Parathyroid adenoma (tissue), 2 donors: ENCODE measurements at regions not wholly inside any gene's neighbourhood (a gene's known extent, or its start where the extent isn't known, plus 50 kb on each side); places are given as distances from the start of the nearest gene placed in this dataset.

Source experiments
- H2AFZ ChIP-seq: fragments of 300-600 bp; sonication (generic); one replicate; pipeline ENCODE4 v1.7.0; 2017; ENCODE audit warnings: antibody characterized with exemption, mild to moderate bottlenecking
- H3K27ac ChIP-seq: fragments of 300-600 bp; sonication (generic); one replicate; pipeline ENCODE4 v1.7.0; 2017
- H3K27me3 ChIP-seq: fragments of 300-600 bp; sonication (generic); one replicate; pipeline ENCODE4 v1.7.0; 2017; ENCODE audit warnings: low read length; ENCODE audit not compliant: control insufficient read depth, insufficient read depth
- H3K36me3 ChIP-seq: fragments of 300-600 bp; sonication (generic); one replicate; pipeline ENCODE4 v1.7.0; 2017; ENCODE audit warnings: low read length; ENCODE audit not compliant: control insufficient read depth, insufficient read depth
- H3K4me1 ChIP-seq: fragments of 300-600 bp; sonication (generic); one replicate; pipeline ENCODE4 v1.7.0; 2017; ENCODE audit warnings: control low read depth
- H3K4me2 ChIP-seq: fragments of 300-600 bp; sonication (generic); one replicate; pipeline ENCODE4 v1.7.0; 2017; ENCODE audit warnings: low read length
- H3K4me3 ChIP-seq: fragments of 300-600 bp; sonication (generic); one replicate; pipeline ENCODE4 v1.7.0; 2017; ENCODE audit warnings: low read depth, low read length
- H3K79me2 ChIP-seq: fragments of 300-600 bp; sonication (generic); one replicate; pipeline ENCODE4 v1.7.0; 2017; ENCODE audit warnings: control low read depth
- H3K9ac ChIP-seq: fragments of 300-600 bp; sonication (generic); one replicate; pipeline ENCODE4 v1.7.0; 2017; ENCODE audit warnings: mild to moderate bottlenecking
- H3K9me3 ChIP-seq: fragments of 300-600 bp; sonication (generic); one replicate; pipeline ENCODE4 v1.7.0; 2017; ENCODE audit warnings: low read length; ENCODE audit not compliant: control insufficient read depth
- CTCF ChIP-seq: fragments of 300-600 bp; sonication (generic); IDR thresholded peaks from one replicate; pipeline ENCODE4 v1.7.0; 2017; ENCODE audit warnings: antibody characterized with exemption, mild to moderate bottlenecking
- donor health status: primary hyperparathyroidism.

GRCh38 chr11:70694371-70694770 is 296.0 kb downstream of the CTTN start:
- H3K4me1 ChIP-seq: no peaks in the 10 kb centered on the region
- H3K9me3 ChIP-seq: no peaks in the 10 kb centered on the region
- no peaks in the 10 kb centered on the region for H3K36me3 ChIP-seq
- no peak overlapping the region for H3K4me2 ChIP-seq
- no peaks in the 10 kb centered on the region for H3K27me3 ChIP-seq
- H3K4me3 ChIP-seq: no peak overlapping the region
- no peak overlapping the region for H3K9ac ChIP-seq
- no peak overlapping the region for H3K27ac ChIP-seq
- H3K79me2 ChIP-seq: no peaks in the 10 kb centered on the region
- TF ChIP-seq CTCF: no peak
- H2AFZ ChIP-seq: no peak overlapping the region

GRCh38 chr11:70695086-70695960 is 297.0 kb downstream of the CTTN start:
- TF ChIP-seq CTCF: no peak
- no peak overlapping the region for H2AFZ ChIP-seq
- no peaks in the 10 kb centered on the region for H3K79me2 ChIP-seq
- H3K4me1 ChIP-seq: no peaks in the 10 kb centered on the region
- H3K27me3 ChIP-seq: no peaks in the 10 kb centered on the region
- no peaks in the 10 kb centered on the region for H3K36me3 ChIP-seq
- no peak overlapping the region for H3K4me3 ChIP-seq
- no peak overlapping the region for H3K4me2 ChIP-seq
- H3K9me3 ChIP-seq: no peaks in the 10 kb centered on the region
- no peak overlapping the region for H3K27ac ChIP-seq
- no peak overlapping the region for H3K9ac ChIP-seq

GRCh38 chr11:70696076-70696475 is 297.7 kb downstream of the CTTN start:
- no peak overlapping the region for H3K4me2 ChIP-seq
- H3K9me3 ChIP-seq: no peaks in the 10 kb centered on the region
- no peak overlapping the region for H3K4me3 ChIP-seq
- H3K9ac ChIP-seq: no peak overlapping the region
- no peak overlapping the region for H2AFZ ChIP-seq
- no peaks in the 10 kb centered on the region for H3K79me2 ChIP-seq
- H3K27ac ChIP-seq: no peak overlapping the region
- no peaks in the 10 kb centered on the region for H3K36me3 ChIP-seq
- H3K27me3 ChIP-seq: no peaks in the 10 kb centered on the region
- TF ChIP-seq CTCF: no peak
- no peaks in the 10 kb centered on the region for H3K4me1 ChIP-seq

GRCh38 chr11:70696564-70696963 is 298.2 kb downstream of the CTTN start:
- H3K4me1 ChIP-seq: no peaks in the 10 kb centered on the region
- H3K4me2 ChIP-seq: no peak overlapping the region
- H3K9ac ChIP-seq: no peak overlapping the region
- no peak for TF ChIP-seq CTCF
- no peaks in the 10 kb centered on the region for H3K9me3 ChIP-seq
- no peak overlapping the region for H3K4me3 ChIP-seq
- H2AFZ ChIP-seq: no peak overlapping the region
- H3K27me3 ChIP-seq: no peaks in the 10 kb centered on the region
- H3K27ac ChIP-seq: no peak overlapping the region
- no peaks in the 10 kb centered on the region for H3K79me2 ChIP-seq
- no peaks in the 10 kb centered on the region for H3K36me3 ChIP-seq

GRCh38 chr11:70697701-70698100 is 299.4 kb downstream of the CTTN start:
- no peak overlapping the region for H2AFZ ChIP-seq
- H3K27ac ChIP-seq: no peak overlapping the region

More at GRCh38 chr11:70697701-70698100, 299.4 kb downstream of the CTTN start:
- Histone ChIP-seq H3K4me3 (no peak overlapping the region), H3K9ac (no peak overlapping the region), H3K4me1 (no peaks in the 10 kb centered on the region), H3K79me2 (no peaks in the 10 kb centered on the region), H3K9me3 (no peaks in the 10 kb centered on the region), H3K36me3 (no peaks in the 10 kb centered on the region), H3K4me2 (no peak overlapping the region), H3K27me3 (no peaks in the 10 kb centered on the region)
- no peak for TF ChIP-seq CTCF
